NT2/D1 (cell line): ENCODE measurements at regions not wholly inside any gene's neighbourhood (a gene's known extent, or its start where the extent isn't known, plus 50 kb on each side); places are given as distances from the start of the nearest gene placed in this dataset.
"Not testable (repeated sequence)": the region's sequence is repeated elsewhere in the genome, so short reads cannot be mapped to it uniquely, and the experiment has no call there.

ENCODE experiments used
- DNase-seq: peaks from one replicate; pipeline ENCODE4 v3.0.0-alpha.2; 2011; ENCODE audit warnings: low read depth, low spot score
- H3K27me3 ChIP-seq: 2 replicates; pipeline ENCODE4 v1.6.0; 2011; ENCODE audit warnings: mild to moderate bottlenecking; ENCODE audit not compliant: insufficient read length, insufficient read depth
- H3K36me3 ChIP-seq: 2 replicates; pipeline ENCODE4 v1.6.1; 2011; ENCODE audit warnings: mild to moderate bottlenecking, low read length, mixed read lengths; ENCODE audit not compliant: insufficient read depth, insufficient read length
- H3K4me1 ChIP-seq: 2 replicates; pipeline ENCODE4 v1.5.1; 2011; ENCODE audit not compliant: insufficient read depth, insufficient read length
- H3K4me3 ChIP-seq: 2 replicates; pipeline ENCODE4 v1.5.1; 2011; ENCODE audit warnings: low read depth; ENCODE audit not compliant: insufficient read length
- H3K9ac ChIP-seq: 2 replicates; pipeline ENCODE4 v1.6.0; 2011; ENCODE audit warnings: low read depth; ENCODE audit not compliant: insufficient read length
- H3K9me3 ChIP-seq: 2 replicates; pipeline ENCODE4 v1.5.1; 2011; ENCODE audit warnings: mild to moderate bottlenecking, low read length; ENCODE audit not compliant: insufficient read depth
- SUZ12 ChIP-seq: IDR thresholded peaks from 2 replicates; pipeline ENCODE4 v1.6.1; 2011; ENCODE audit not compliant: insufficient read length, insufficient read depth; ENCODE audit errors: extremely low read depth
- YY1 ChIP-seq: IDR thresholded peaks from 2 replicates; pipeline ENCODE4 v1.6.1; 2011; ENCODE audit not compliant: insufficient read length, insufficient read depth
- ZNF274 ChIP-seq: IDR thresholded peaks from 2 replicates; pipeline ENCODE4 v1.6.1; 2011; ENCODE audit warnings: mild to moderate bottlenecking, low read depth, low read length

DNA sequence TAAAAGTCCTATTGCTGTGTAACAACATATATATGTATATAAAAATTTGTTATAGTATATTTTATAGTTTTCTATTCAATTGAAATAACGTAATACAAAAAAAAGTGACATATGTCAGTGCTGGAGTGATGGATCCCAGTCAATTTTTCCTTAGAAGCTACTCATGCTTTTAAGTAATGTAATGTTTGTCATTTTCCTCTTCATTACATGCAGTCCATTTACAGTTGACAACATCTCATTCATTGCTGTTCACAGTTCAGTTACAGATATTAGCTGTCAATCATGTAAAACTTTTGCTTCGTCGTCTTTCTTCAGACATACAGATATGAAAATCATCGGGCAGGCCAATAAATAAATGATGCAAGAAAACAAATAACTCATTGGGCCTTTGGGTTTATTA is 525.1 kb upstream of the PRR20A start:
- no peak for DNase-seq

DNA sequence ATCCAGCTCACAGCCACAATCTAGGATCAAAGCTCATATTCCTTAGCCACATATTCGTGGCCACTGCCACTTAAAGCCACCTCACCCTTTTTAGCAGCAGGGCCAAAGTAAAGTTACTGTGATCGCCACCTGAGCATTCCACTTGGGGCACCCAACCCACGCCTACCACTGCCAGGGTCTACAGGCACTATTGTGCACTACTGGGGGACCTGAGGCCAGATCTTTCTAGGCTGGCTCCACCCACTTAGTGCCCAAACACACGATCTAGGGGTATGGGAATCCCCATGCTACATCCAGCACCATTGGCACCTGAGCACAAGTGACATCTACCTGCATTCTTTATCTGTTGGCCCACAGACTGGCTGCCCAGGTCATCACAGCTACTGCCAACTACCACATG is 517.9 kb upstream of the PRR20A start:
- Histone ChIP-seq H3K9me3 (no peaks in the 10 kb centered on the region), H3K4me1 (no peaks in the 10 kb centered on the region), H3K36me3 (no peaks in the 10 kb centered on the region), H3K9ac (no peak overlapping the region), H3K27me3 (no peaks in the 10 kb centered on the region), H3K4me3 (no peak overlapping the region)
- no peak for DNase-seq
- no peak for TF ChIP-seq ZNF274
- no peak for TF ChIP-seq SUZ12

More for the DNA sequence above, 525.1 kb upstream of the PRR20A start:
- Histone ChIP-seq H3K27me3 (no peaks in the 10 kb centered on the region), H3K9ac (no peak overlapping the region), H3K36me3 (no peaks in the 10 kb centered on the region), H3K9me3 (no peaks in the 10 kb centered on the region), H3K4me3 (no peak overlapping the region), H3K4me1 (no peaks in the 10 kb centered on the region)
- TF ChIP-seq ZNF274 (no peak), YY1 (no peak), SUZ12 (no peak)

DNA sequence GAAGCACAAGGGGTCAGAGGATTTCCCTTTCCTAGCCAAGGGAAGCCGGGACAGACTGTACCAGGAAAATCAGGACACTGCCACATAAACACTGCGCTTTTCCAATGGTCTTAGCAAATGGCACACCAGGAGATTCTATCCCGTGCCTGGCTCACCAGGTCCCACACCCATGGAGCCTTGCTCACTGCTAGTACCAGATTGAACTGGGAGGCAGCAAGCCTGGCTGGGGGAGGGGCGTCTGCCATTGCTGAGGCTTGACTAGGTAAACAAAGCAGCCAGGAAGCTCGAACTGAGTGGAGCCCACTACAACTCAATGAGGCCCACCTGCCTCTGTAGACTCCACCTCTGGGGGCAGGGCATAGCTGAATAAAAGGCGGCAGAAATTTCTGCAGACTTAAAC is 511.8 kb upstream of the PRR20A start:
- not testable (repeated sequence) for H3K4me1 ChIP-seq, H3K36me3 ChIP-seq, H3K9ac ChIP-seq, H3K9me3 ChIP-seq, H3K4me3 ChIP-seq, DNase-seq, H3K27me3 ChIP-seq

DNA sequence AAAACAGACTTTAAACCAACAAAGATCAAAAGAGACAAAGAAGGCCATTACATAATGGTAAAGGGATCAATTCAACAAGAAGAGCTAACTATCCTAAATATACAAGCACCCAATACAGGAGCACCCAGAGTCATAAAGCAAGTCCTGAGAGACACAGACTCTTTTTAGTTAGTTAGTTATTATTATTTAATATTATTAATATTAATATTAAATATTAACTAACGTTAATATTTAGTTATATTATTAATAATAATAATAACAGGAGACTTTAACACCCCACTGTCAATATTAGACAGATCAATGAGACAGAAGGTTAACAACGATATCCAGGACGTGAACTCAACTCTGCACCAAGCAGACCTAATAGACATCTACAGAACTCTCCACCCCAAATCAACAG is 509.7 kb upstream of the PRR20A start:
- not testable (repeated sequence) for H3K27me3 ChIP-seq, H3K4me1 ChIP-seq, DNase-seq, H3K9me3 ChIP-seq, H3K36me3 ChIP-seq, H3K4me3 ChIP-seq, H3K9ac ChIP-seq

DNA sequence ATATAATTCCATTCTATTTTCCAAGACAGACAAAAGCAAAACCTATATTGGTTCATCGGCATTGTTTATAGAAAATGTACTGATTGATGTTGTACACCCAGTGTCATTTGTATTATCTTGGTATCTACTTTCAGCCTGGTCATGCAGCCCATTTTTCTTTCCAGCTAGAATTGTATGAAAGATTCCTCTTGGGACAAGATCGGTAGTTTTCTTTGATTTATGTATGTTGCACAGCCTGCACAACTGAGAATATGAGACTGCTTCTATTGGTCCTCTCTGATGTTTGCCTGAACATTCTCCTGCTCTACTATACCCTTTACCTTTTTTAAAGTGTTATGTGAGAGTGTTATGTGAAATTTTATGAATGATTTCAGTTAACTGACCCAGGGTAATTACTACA is 487.7 kb upstream of the PRR20A start:
- H3K4me1 ChIP-seq, result no peaks in the 10 kb centered on the region
- no peaks in the 10 kb centered on the region for H3K27me3 ChIP-seq
- no peak overlapping the region for H3K4me3 ChIP-seq
- no peaks in the 10 kb centered on the region for H3K9me3 ChIP-seq
- H3K9ac ChIP-seq, result no peak overlapping the region
- no peaks in the 10 kb centered on the region for H3K36me3 ChIP-seq
- no peak for DNase-seq
- TF ChIP-seq YY1, result no peak
- TF ChIP-seq ZNF274, result no peak
- no peak for TF ChIP-seq SUZ12

DNA sequence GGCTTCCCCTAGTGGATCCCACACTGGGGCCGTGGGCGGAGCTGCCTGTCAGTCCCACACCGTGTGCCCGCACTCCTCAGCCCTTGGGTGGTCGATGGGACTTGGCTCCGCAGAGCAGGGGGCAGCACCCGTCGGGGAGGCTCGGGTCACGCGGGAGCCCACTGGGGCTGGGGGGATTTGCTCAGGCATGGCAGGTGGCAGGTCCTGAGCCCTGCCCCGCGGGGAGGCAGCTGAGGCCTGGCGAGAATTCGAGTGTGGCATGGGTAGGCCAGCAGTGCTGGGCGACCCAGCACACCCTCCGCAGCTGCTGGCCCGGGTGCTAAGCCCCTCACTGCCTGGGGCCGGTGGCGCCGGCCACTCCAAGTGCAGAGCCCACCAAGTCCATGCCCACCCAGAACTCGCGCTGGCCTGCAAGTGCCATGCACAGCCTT is 481.7 kb upstream of the PRR20A start:
- DNase-seq, result no peak
- Histone ChIP-seq H3K9me3 (no peaks in the 10 kb centered on the region; the same call in 1 of the 2 replicates), H3K4me3 (no peak overlapping the region), H3K36me3 (no peaks in the 10 kb centered on the region), H3K27me3 (no peaks in the 10 kb centered on the region), H3K4me1 (no peaks in the 10 kb centered on the region), H3K9ac (no peak overlapping the region)
- TF ChIP-seq ZNF274 (no peak), YY1 (no peak), SUZ12 (no peak)

DNA sequence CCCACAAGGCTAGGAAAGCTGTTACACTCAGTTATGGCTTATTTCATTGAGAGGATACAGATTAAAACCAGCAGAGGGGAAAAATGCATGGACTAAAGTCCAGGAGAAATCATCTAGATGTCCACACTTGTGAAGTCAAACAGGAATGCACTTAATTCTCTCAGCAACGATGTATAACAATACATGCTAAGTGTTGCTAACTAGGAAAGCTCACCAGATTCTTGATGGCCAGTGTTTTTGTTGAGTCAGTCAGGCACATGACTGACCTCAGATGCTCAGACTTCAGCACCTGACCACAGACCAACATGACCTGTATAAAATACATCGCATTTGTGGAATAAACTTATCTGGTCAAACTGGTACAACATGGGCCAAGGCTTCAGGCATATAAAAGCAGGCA is 470.2 kb upstream of the PRR20A start:
- H3K9ac ChIP-seq, result no peak overlapping the region
- DNase-seq, result peak; percentile 1
- TF ChIP-seq YY1 (no peak), ZNF274 (no peak), SUZ12 (no peak)
- H3K36me3 ChIP-seq, result no peaks in the 10 kb centered on the region
- H3K9me3 ChIP-seq, result no peaks in the 10 kb centered on the region
- no peak overlapping the region for H3K4me3 ChIP-seq
- no peaks in the 10 kb centered on the region for H3K4me1 ChIP-seq
- no peaks in the 10 kb centered on the region for H3K27me3 ChIP-seq

DNA sequence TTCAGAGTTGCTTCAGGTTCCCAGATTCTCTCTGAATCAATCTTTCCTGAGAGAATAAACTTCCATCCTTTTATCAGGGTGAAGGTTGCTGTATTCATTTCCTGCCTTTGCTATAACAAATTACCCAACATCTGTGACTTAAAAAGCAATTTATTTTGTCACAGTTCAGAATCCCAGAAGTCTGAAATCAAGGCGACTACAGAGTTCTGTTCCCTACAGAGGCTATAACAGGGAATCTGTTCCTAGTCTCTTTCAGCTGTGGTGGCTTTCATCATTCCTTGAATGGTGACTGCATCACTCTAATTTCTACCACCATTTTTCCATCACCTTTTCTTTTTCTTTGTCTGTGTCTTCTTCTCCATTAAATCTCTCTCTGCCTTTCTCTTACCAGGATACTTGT is 459.3 kb upstream of the PRR20A start:
- Histone ChIP-seq H3K9me3 (no peaks in the 10 kb centered on the region), H3K4me1 (no peaks in the 10 kb centered on the region), H3K4me3 (no peak overlapping the region), H3K36me3 (no peaks in the 10 kb centered on the region), H3K9ac (no peak overlapping the region), H3K27me3 (no peaks in the 10 kb centered on the region)
- DNase-seq, result no peak
- no peak for TF ChIP-seq YY1
- TF ChIP-seq SUZ12, result no peak
- no peak for TF ChIP-seq ZNF274
